Tibial artery (tissue), 4 donors: ENCODE measurements at regions not wholly inside any gene's neighbourhood (a gene's known extent, or its start where the extent isn't known, plus 50 kb on each side); places are given as distances from the start of the nearest gene placed in this dataset.

ENCODE experiments used
- DNase-seq, 2 donors: peaks; one replicate each; pipeline ENCODE4 v3.0.0-alpha.2; 2019
- H3K27ac ChIP-seq, 2 donors: fragments of 200-600 bp; sonication (generic) in 1 of 2; 1 replicate in 1 of 2; 2 replicates in 1 of 2; pipeline ENCODE4 v1.5.1; 2018 to 2019; ENCODE audit warnings: mild to moderate bottlenecking in 1 of 2
- H3K27me3 ChIP-seq, 2 donors: fragments of 200-600 bp; sonication (generic) in 1 of 2; one replicate each; pipeline versions ENCODE4 v1.5.1 to v1.6.0; 2016 to 2019
- H3K36me3 ChIP-seq, 3 donors: fragments of 200-600 bp; sonication (generic) in 2 of 3; one replicate each; pipeline ENCODE4 v1.5.1; 2016 to 2019; ENCODE audit warnings: mild to moderate bottlenecking in 2 of 3
- H3K4me1 ChIP-seq, 4 donors: fragments of 200-600 bp; sonication (generic) in 2 of 4; 1 replicate in 3 of 4; 2 replicates in 1 of 4; pipeline ENCODE4 v1.5.1; 2016 to 2019
- H3K4me3 ChIP-seq, 2 donors: fragments of 200-600 bp; sonication (generic) in 1 of 2; 1 replicate in 1 of 2; 2 replicates in 1 of 2; pipeline ENCODE4 v1.5.1; 2018 to 2019; ENCODE audit warnings: mild to moderate bottlenecking in 2 of 2
- H3K9me3 ChIP-seq, 3 donors: fragments of 200-600 bp; sonication (generic) in 1 of 3; one replicate each; pipeline ENCODE4 v1.5.1; 2016 to 2019
- intact Hi-C: fragments of 100-400 bp; cut with DNase I; formaldehyde crosslinking; loops from one replicate; pipeline ENCODE4 v1.15.0; 2023; ENCODE audit warnings: low total_unique reads
- TF ChIP-seq, protein P1 (sequence below), 2 experiments: fragments of 200-600 bp in 1 of 2; fragments of 450-650 bp in 1 of 2; IDR thresholded peaks; one replicate each; pipeline ENCODE4 v1.5.1; 2017 to 2019; ENCODE audit warnings: antibody characterized with exemption in 2 of 2, mild to moderate bottlenecking in 1 of 2, moderate library complexity in 1 of 2

DNA sequence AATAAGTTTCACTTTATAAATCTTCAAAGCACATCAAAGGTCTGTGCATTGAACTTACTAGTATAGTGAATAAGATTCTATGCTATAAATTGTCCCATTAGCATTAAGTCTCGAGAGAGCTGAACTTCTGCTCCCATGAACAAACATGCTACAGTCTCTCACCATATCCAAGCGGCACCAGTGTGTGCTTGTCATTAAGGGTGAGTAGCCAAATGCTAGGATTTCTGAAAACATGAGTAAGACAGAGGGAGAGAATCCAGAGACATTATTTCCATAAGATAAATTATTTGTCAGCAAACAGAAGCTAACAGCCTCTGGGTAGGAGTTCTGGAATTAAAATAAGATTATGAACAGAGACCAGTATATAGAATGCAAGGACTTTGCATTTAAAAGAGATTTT lies 2882.5 kb downstream of the PCDH9 start:
- Histone ChIP-seq H3K27ac (no peak overlapping the region), H3K27me3 (no peaks in the 10 kb centered on the region), H3K9me3 (no peaks in the 10 kb centered on the region), H3K36me3 (no peaks in the 10 kb centered on the region), H3K4me3 (no peak overlapping the region), H3K4me1 (no peaks in the 10 kb centered on the region)
- intact Hi-C loops = no loop called here
- TF ChIP-seq, protein P1, sequence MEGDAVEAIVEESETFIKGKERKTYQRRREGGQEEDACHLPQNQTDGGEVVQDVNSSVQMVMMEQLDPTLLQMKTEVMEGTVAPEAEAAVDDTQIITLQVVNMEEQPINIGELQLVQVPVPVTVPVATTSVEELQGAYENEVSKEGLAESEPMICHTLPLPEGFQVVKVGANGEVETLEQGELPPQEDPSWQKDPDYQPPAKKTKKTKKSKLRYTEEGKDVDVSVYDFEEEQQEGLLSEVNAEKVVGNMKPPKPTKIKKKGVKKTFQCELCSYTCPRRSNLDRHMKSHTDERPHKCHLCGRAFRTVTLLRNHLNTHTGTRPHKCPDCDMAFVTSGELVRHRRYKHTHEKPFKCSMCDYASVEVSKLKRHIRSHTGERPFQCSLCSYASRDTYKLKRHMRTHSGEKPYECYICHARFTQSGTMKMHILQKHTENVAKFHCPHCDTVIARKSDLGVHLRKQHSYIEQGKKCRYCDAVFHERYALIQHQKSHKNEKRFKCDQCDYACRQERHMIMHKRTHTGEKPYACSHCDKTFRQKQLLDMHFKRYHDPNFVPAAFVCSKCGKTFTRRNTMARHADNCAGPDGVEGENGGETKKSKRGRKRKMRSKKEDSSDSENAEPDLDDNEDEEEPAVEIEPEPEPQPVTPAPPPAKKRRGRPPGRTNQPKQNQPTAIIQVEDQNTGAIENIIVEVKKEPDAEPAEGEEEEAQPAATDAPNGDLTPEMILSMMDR (IDR thresholded peaks at IDR 0.05) = no peak
- no peak for DNase-seq

DNA sequence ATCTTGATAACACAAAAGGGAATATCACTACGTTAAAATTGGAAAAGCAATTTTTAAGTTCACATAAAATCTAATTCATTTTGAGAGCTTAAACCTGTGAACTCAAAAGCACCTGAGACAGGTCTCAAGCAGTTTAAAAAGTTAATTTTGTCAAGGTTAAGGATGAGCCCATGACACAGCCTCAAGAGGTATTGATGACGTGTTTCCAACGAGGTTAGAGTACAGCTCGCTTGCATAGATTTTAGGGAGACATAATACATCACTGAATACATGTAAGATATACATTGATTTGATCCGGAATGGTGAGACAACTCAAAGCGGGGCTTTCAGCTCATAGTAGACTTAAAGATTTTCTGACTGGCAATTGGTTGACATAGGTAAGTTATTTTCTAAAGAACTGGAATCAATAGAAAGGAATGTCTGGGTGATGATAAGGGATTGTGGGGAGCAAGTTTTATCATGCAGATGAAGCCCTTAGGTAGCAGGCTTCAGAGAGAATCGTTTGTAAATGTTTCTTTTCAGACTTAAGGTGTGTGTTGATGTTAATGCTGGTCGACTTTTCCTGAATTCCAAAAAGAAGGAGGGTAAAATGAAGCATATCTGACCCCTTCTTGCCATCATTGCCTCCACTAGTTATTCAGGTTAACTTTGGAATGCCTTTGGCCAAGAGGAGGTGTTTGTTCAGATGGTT lies 2890.6 kb downstream of the PCDH9 start:
- Histone ChIP-seq H3K4me1 (no peaks in the 10 kb centered on the region), H3K36me3 (no peaks in the 10 kb centered on the region), H3K27me3 (no peaks in the 10 kb centered on the region), H3K9me3 (peaks cover 0 to 6% (median 5%) of the 10 kb centered on the region in 3 donors), H3K27ac (no peak overlapping the region), H3K4me3 (no peak overlapping the region)
- DNase-seq = no peak
- intact Hi-C loops = no loop called here
- TF ChIP-seq, protein P1 (IDR thresholded peaks at IDR 0.05) = no peak

DNA sequence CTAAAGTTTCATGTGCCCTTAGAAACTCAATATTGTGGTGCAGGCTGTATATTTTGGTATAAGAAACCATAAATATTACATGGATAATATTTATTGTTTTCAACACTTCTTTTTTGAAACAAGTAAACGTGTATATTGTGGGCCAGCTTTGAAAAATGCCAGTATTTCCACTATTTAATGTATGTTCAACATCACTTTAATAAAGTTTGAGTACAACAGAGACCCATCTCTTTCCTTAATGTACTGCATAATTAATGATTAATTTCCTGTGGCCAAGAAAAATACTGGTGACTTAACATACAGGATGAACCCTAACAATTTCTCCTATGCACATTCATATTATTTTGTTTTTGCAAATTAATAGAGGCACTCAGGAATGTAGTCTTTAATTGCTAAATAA lies 2891.5 kb downstream of the PCDH9 start:
- peaks cover 0 to 12% (median 5%) of the 10 kb centered on the region in 3 donors for H3K9me3 ChIP-seq
- H3K4me1 ChIP-seq = no peaks in the 10 kb centered on the region
- H3K4me3 ChIP-seq = no peak overlapping the region
- no peak overlapping the region for H3K27ac ChIP-seq
- H3K27me3 ChIP-seq = no peaks in the 10 kb centered on the region
- DNase-seq = no peak
- TF ChIP-seq, protein P1 (IDR thresholded peaks at IDR 0.05) = no peak
- intact Hi-C loops = no loop called here
- H3K36me3 ChIP-seq = no peaks in the 10 kb centered on the region

DNA sequence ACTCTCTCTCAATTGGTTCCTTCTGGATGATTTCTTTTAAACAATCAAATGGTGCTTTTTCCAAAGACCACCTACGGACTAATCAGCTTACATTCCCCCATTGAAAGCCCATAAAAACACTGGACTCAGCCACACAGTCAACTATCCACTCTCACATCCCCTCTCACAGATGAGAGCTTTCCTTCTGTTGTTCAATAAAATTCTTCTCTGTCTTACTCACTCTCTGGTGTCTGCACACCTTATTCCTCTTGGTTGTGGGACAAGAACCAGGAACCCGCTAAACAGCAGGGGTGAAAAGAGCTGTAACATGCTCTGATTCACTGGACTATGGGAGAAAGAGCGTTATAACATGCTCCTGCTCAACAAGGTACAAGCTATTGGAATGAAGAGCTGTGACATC lies 2896.2 kb downstream of the PCDH9 start:
- DNase-seq = no peak
- Histone ChIP-seq H3K4me3 (no peak overlapping the region), H3K9me3 (peaks cover 0 to 6% (median 0%) of the 10 kb centered on the region in 3 donors), H3K4me1 (no peaks in the 10 kb centered on the region), H3K27ac (no peak overlapping the region), H3K27me3 (no peaks in the 10 kb centered on the region), H3K36me3 (no peaks in the 10 kb centered on the region)
- intact Hi-C loops = no loop called here
- TF ChIP-seq, protein P1 (IDR thresholded peaks at IDR 0.05) = no peak

DNA sequence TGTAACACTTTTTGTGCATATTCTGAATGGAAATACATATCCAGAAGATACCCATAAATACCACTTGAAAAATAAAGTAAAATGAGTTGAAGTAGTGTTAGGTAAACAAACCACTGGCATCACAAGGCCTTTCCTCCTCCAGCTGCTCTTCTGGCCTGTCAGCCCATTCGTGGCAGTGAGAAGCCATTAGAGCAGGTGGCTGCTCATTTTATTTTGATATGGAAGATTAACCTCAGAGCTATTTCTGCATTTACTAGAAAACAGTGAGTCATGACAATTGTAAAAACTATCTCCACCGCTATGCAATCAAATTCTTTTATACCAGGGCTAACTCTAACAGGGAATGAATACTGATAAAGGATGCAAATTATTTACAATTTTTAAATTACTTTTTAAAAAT lies 2898.1 kb downstream of the PCDH9 start:
- intact Hi-C loops = no loop called here
- TF ChIP-seq, protein P1 (IDR thresholded peaks at IDR 0.05) = no peak
- Histone ChIP-seq H3K36me3 (no peaks in the 10 kb centered on the region), H3K4me3 (no peak overlapping the region), H3K27me3 (no peaks in the 10 kb centered on the region), H3K9me3 (peaks cover 0 to 6% (median 0%) of the 10 kb centered on the region in 3 donors), H3K27ac (no peak overlapping the region), H3K4me1 (no peaks in the 10 kb centered on the region)
- DNase-seq = no peak
